GM12873 (cell line): ENCODE measurements at regions not wholly inside any gene's neighbourhood (a gene's known extent, or its start where the extent isn't known, plus 50 kb on each side); places are given as distances from the start of the nearest gene placed in this dataset.

ENCODE experiments used
- CTCF ChIP-seq: IDR thresholded peaks from 2 replicates; pipeline ENCODE4 v1.5.1; 2012; ENCODE audit warnings: low read depth, mild to moderate bottlenecking, moderate library complexity, low read length, control low read depth; ENCODE audit not compliant: insufficient read depth; ENCODE audit errors: missing control alignments

GRCh38 chr15:70583006-70583405 is 180.4 kb downstream of the UACA start:
- TF ChIP-seq CTCF = no peak

- no peak for TF ChIP-seq CTCF
Observed at GRCh38 chr15:70582143-70582945, 181.0 kb downstream of the UACA start.

GRCh38 chr15:70580958-70581357 is 182.4 kb downstream of the UACA start:
- no peak for TF ChIP-seq CTCF

GRCh38 chr15:70580286-70580685 is 183.1 kb downstream of the UACA start:
- TF ChIP-seq CTCF = no peak

GRCh38 chr15:70579766-70580165 is 183.6 kb downstream of the UACA start:
- TF ChIP-seq CTCF = no peak

GRCh38 chr15:70578196-70578595 is 185.2 kb downstream of the UACA start:
- TF ChIP-seq CTCF = no peak

- no peak for TF ChIP-seq CTCF
Observed at GRCh38 chr15:70576696-70577095, 186.7 kb downstream of the UACA start.

GRCh38 chr15:70576276-70576675 is 187.1 kb downstream of the UACA start:
- no peak for TF ChIP-seq CTCF
